Fibroblast of skin of right biceps (primary cell): ENCODE measurements at regions not wholly inside any gene's neighbourhood (a gene's known extent, or its start where the extent isn't known, plus 50 kb on each side); places are given as distances from the start of the nearest gene placed in this dataset.
"Not testable (repeated sequence)": the region's sequence is repeated elsewhere in the genome, so short reads cannot be mapped to it uniquely, and the experiment has no call there.

ENCODE experiments used
- DNase-seq: peaks from one replicate; pipeline ENCODE4 v3.0.0-alpha.2; 2013

- peak; percentile 79 for DNase-seq
Measured at GRCh38 chr9:71587576-71588362, 180.5 kb downstream of the CEMIP2 start.

GRCh38 chr9:71583792-71584191, 184.5 kb downstream of the CEMIP2 start:
- DNase-seq = no peak

- DNase-seq = no peak
Measured at GRCh38 chr9:71582347-71582746, 186.0 kb downstream of the CEMIP2 start.

GRCh38 chr9:71581101-71581500, 187.2 kb downstream of the CEMIP2 start:
- no peak for DNase-seq

- no peak for DNase-seq
Measured at GRCh38 chr9:71571186-71571585, 197.1 kb downstream of the CEMIP2 start.

- DNase-seq = no peak
Measured at GRCh38 chr9:71567890-71568289, 200.4 kb downstream of the CEMIP2 start.

- no peak for DNase-seq
Measured at GRCh38 chr9:71562140-71562539, 206.2 kb downstream of the CEMIP2 start.

GRCh38 chr9:71557310-71557709, 211.0 kb downstream of the CEMIP2 start:
- no peak for DNase-seq

- DNase-seq = no peak
Measured at GRCh38 chr9:71552480-71552879, 215.8 kb downstream of the CEMIP2 start.

GRCh38 chr9:71549023-71549422, 219.3 kb downstream of the CEMIP2 start:
- no peak for DNase-seq

GRCh38 chr9:71544464-71544863, 223.8 kb downstream of the CEMIP2 start:
- no peak for DNase-seq

GRCh38 chr9:71541436-71541835, 226.9 kb downstream of the CEMIP2 start:
- no peak for DNase-seq

- DNase-seq = no peak
Measured at GRCh38 chr9:71524996-71525580, 243.2 kb downstream of the CEMIP2 start.

GRCh38 chr9:71524516-71524915, 243.8 kb downstream of the CEMIP2 start:
- DNase-seq = no peak

- DNase-seq = no peak
Measured at GRCh38 chr9:71521132-71521531, 247.2 kb downstream of the CEMIP2 start.

- no peak for DNase-seq
Measured at GRCh38 chr9:71519098-71519696, 249.1 kb downstream of the CEMIP2 start.

- DNase-seq = peak; percentile 2
Measured at GRCh38 chr9:71518045-71518827, 250.1 kb downstream of the CEMIP2 start.

GRCh38 chr9:71515626-71516025, 252.7 kb downstream of the CEMIP2 start:
- peak; percentile 3 for DNase-seq

GRCh38 chr9:71515107-71515506, 253.2 kb downstream of the CEMIP2 start:
- no peak for DNase-seq

- DNase-seq = no peak
Measured at GRCh38 chr9:71514344-71514975, 253.9 kb downstream of the CEMIP2 start.

GRCh38 chr9:71509054-71509453, 259.3 kb downstream of the CEMIP2 start:
- DNase-seq = peak; percentile 24

GRCh38 chr9:71508141-71508540, 260.2 kb downstream of the CEMIP2 start:
- not testable (repeated sequence) for DNase-seq

- peak; percentile 67 for DNase-seq
Measured at GRCh38 chr9:71506821-71507220, 261.5 kb downstream of the CEMIP2 start.
